H7 (cell line): ENCODE measurements at regions not wholly inside any gene's neighbourhood (a gene's known extent, or its start where the extent isn't known, plus 50 kb on each side); places are given as distances from the start of the nearest gene placed in this dataset.

Experiments used
- DNase-seq: peaks from one replicate; pipeline ENCODE4 v3.0.0; 2012
- H3K27me3 ChIP-seq: 2 replicates; pipeline ENCODE4 v1.6.0; 2011; ENCODE audit warnings: mild to moderate bottlenecking, low read length; ENCODE audit not compliant: control insufficient read depth, insufficient read depth
- H3K36me3 ChIP-seq: replicated peaks from 2 replicates; pipeline ENCODE4 v1.5.1; 2011; ENCODE audit warnings: low read length; ENCODE audit not compliant: control insufficient read depth, insufficient read depth
- H3K4me3 ChIP-seq: 2 replicates; pipeline ENCODE4 v1.5.1; 2011; ENCODE audit warnings: low read depth, mild to moderate bottlenecking, control low read depth, low read length, moderate library complexity; ENCODE audit not compliant: insufficient read depth

- no peak overlapping the region for H3K4me3 ChIP-seq
- no peaks in the 10 kb centered on the region for H3K27me3 ChIP-seq
- no peaks in the 10 kb centered on the region for H3K36me3 ChIP-seq
- no peak for DNase-seq
Observed at GRCh38 chr2:144194326-144195071, 325.4 kb downstream of the ZEB2 start.

- DNase-seq: no peak
- H3K27me3 ChIP-seq: no peaks in the 10 kb centered on the region
- H3K36me3 ChIP-seq: no peaks in the 10 kb centered on the region
- no peak overlapping the region for H3K4me3 ChIP-seq
Observed at GRCh38 chr2:144190908-144191605, 328.9 kb downstream of the ZEB2 start.

- Histone ChIP-seq H3K4me3 (no peak overlapping the region), H3K36me3 (no peaks in the 10 kb centered on the region), H3K27me3 (no peaks in the 10 kb centered on the region)
- DNase-seq: peak; percentile 0
Observed at GRCh38 chr2:144183727-144184126, 336.2 kb downstream of the ZEB2 start.

GRCh38 chr2:144181001-144181400 lies 338.9 kb downstream of the ZEB2 start:
- Histone ChIP-seq H3K27me3 (no peaks in the 10 kb centered on the region), H3K4me3 (no peak overlapping the region), H3K36me3 (no peaks in the 10 kb centered on the region)
- DNase-seq: no peak

- Histone ChIP-seq H3K27me3 (no peaks in the 10 kb centered on the region), H3K36me3 (no peaks in the 10 kb centered on the region), H3K4me3 (no peak overlapping the region)
- DNase-seq: no peak
Observed at GRCh38 chr2:144180131-144180530, 339.8 kb downstream of the ZEB2 start.

- no peaks in the 10 kb centered on the region; the same call in 1 of the 2 replicates for H3K36me3 ChIP-seq
- no peaks in the 10 kb centered on the region for H3K27me3 ChIP-seq
- no peak overlapping the region for H3K4me3 ChIP-seq
- DNase-seq: no peak
Observed at GRCh38 chr2:144170179-144170578, 349.7 kb downstream of the ZEB2 start.

GRCh38 chr2:144166743-144167142 lies 353.2 kb downstream of the ZEB2 start:
- Histone ChIP-seq H3K36me3 (no peaks in the 10 kb centered on the region), H3K27me3 (no peaks in the 10 kb centered on the region), H3K4me3 (no peak overlapping the region)
- no peak for DNase-seq

- no peak for DNase-seq
- Histone ChIP-seq H3K4me3 (no peak overlapping the region), H3K36me3 (no peaks in the 10 kb centered on the region)
Observed at GRCh38 chr2:144165599-144166250, 354.2 kb downstream of the ZEB2 start.

GRCh38 chr2:144163592-144163991 lies 356.3 kb downstream of the ZEB2 start:
- Histone ChIP-seq H3K36me3 (no peaks in the 10 kb centered on the region), H3K27me3 (no peaks in the 10 kb centered on the region), H3K4me3 (no peak overlapping the region)
- DNase-seq: no peak

More at GRCh38 chr2:144165599-144166250, 354.2 kb downstream of the ZEB2 start:
- H3K27me3 ChIP-seq: no peaks in the 10 kb centered on the region

GRCh38 chr2:144162652-144163051 lies 357.3 kb downstream of the ZEB2 start:
- Histone ChIP-seq H3K36me3 (no peaks in the 10 kb centered on the region), H3K4me3 (no peak overlapping the region)
- peak; percentile 6 for DNase-seq

GRCh38 chr2:144161061-144161460 lies 358.9 kb downstream of the ZEB2 start:
- H3K36me3 ChIP-seq: no peaks in the 10 kb centered on the region
- DNase-seq: no peak
- no peaks in the 10 kb centered on the region for H3K27me3 ChIP-seq
- H3K4me3 ChIP-seq: no peak overlapping the region

More at GRCh38 chr2:144162652-144163051, 357.3 kb downstream of the ZEB2 start:
- no peaks in the 10 kb centered on the region for H3K27me3 ChIP-seq

GRCh38 chr2:144159240-144159639 lies 360.7 kb downstream of the ZEB2 start:
- Histone ChIP-seq H3K27me3 (no peaks in the 10 kb centered on the region), H3K36me3 (no peaks in the 10 kb centered on the region), H3K4me3 (no peak overlapping the region)
- DNase-seq: no peak

GRCh38 chr2:144158096-144158495 lies 361.8 kb downstream of the ZEB2 start:
- DNase-seq: no peak
- H3K27me3 ChIP-seq: no peaks in the 10 kb centered on the region
- H3K4me3 ChIP-seq: no peak overlapping the region
- H3K36me3 ChIP-seq: no peaks in the 10 kb centered on the region

- H3K4me3 ChIP-seq: no peak overlapping the region
- no peak for DNase-seq
- no peaks in the 10 kb centered on the region for H3K27me3 ChIP-seq
- H3K36me3 ChIP-seq: no peaks in the 10 kb centered on the region
Observed at GRCh38 chr2:144156736-144157640, 362.9 kb downstream of the ZEB2 start.
